ENCODE measurements at regions not wholly inside any gene's neighbourhood (a gene's known extent, or its start where the extent isn't known, plus 50 kb on each side); places are given as distances from the start of the nearest gene placed in this dataset.

- Histone ChIP-seq H3K9me3 (replicated peaks in 1 of 2; ENCODE audit: control insufficient read depth in 1 of 2, insufficient read depth in 1 of 2, low read length in 2 of 2) (no peaks in the 10 kb centered on the region), H3K4me3 (replicated peaks in 1 of 3; ENCODE audit: low read depth in 2 of 3, low read length in 3 of 3) (no peak overlapping the region), H3K4me2 (replicated peaks; ENCODE audit: extremely low read depth, low read length, poor library complexity, severe bottlenecking) (no peak overlapping the region), H3K9ac (ENCODE audit: insufficient read depth, low read length, poor library complexity, severe bottlenecking) (no peak overlapping the region), H3K27ac (ENCODE audit: low read depth in 1 of 2, low read length in 2 of 2) (no peak overlapping the region), H4K20me1 (ENCODE audit: insufficient read depth, low read length) (no peaks in the 10 kb centered on the region), H3K36me3 (replicated peaks in 1 of 2; ENCODE audit: control insufficient read depth in 1 of 2, insufficient read depth in 2 of 2, low read length in 2 of 2) (no peaks in the 10 kb centered on the region), H3K27me3 (ENCODE audit: control insufficient read depth in 2 of 2, insufficient read depth in 2 of 2, low read length in 2 of 2) (no peaks in the 10 kb centered on the region), H2AFZ (ENCODE audit: insufficient read depth, low read depth, low read length, poor library complexity, severe bottlenecking) (no peak overlapping the region), H3K79me2 (ENCODE audit: insufficient read depth, low read length) (no peaks in the 10 kb centered on the region), H3K4me1 (ENCODE audit: control insufficient read depth in 1 of 2, insufficient read depth in 2 of 2, low read length in 2 of 2) (no peaks in the 10 kb centered on the region)
- H3K27ac Mint-ChIP-seq = no peak overlapping the region
- TF ChIP-seq, protein P1, sequence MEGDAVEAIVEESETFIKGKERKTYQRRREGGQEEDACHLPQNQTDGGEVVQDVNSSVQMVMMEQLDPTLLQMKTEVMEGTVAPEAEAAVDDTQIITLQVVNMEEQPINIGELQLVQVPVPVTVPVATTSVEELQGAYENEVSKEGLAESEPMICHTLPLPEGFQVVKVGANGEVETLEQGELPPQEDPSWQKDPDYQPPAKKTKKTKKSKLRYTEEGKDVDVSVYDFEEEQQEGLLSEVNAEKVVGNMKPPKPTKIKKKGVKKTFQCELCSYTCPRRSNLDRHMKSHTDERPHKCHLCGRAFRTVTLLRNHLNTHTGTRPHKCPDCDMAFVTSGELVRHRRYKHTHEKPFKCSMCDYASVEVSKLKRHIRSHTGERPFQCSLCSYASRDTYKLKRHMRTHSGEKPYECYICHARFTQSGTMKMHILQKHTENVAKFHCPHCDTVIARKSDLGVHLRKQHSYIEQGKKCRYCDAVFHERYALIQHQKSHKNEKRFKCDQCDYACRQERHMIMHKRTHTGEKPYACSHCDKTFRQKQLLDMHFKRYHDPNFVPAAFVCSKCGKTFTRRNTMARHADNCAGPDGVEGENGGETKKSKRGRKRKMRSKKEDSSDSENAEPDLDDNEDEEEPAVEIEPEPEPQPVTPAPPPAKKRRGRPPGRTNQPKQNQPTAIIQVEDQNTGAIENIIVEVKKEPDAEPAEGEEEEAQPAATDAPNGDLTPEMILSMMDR (IDR thresholded peaks at IDR 0.05) = no peak
- no peaks in the 10 kb centered on the region for H3K36me3 Mint-ChIP-seq
- peaks cover 0 to 3% (median 0%) of the 10 kb centered on the region in 7 donors for H3K9me3 Mint-ChIP-seq
- intact Hi-C loops (cut with micrococcal nuclease) = no loop called here
- no peaks in the 10 kb centered on the region for H3K4me1 Mint-ChIP-seq
- no peak overlapping the region for H3K4me3 Mint-ChIP-seq
- H3K27me3 Mint-ChIP-seq (ENCODE audit: low read depth in 3 of 3) = peaks cover 0 to 1% (median 0%) of the 10 kb centered on the region in 3 donors
- DNase-seq = no peak
These were observed 273.4 kb upstream of the PLD5 start for GRCh38 chr1:242797856-242798255.

- Mint-ChIP-seq H3K9me3 (peaks cover 0 to 4% (median 2%) of the 10 kb centered on the region in 7 donors), H3K4me3 (no peak overlapping the region), H3K27me3 (ENCODE audit: low read depth in 3 of 3) (peaks cover 2 to 5% (median 2%) of the 10 kb centered on the region in 3 donors), H3K36me3 (no peaks in the 10 kb centered on the region), H3K4me1 (no peaks in the 10 kb centered on the region), H3K27ac (no peak overlapping the region)
- H3K79me2 ChIP-seq (ENCODE audit: insufficient read depth, low read length) = no peaks in the 10 kb centered on the region
- no peaks in the 10 kb centered on the region for H3K36me3 ChIP-seq (replicated peaks in 1 of 2; ENCODE audit: control insufficient read depth in 1 of 2, insufficient read depth in 2 of 2, low read length in 2 of 2)
- intact Hi-C loops (cut with micrococcal nuclease) = no loop called here
- no peak overlapping the region for H2AFZ ChIP-seq (ENCODE audit: insufficient read depth, low read depth, low read length, poor library complexity, severe bottlenecking)
- H3K27ac ChIP-seq (ENCODE audit: low read depth in 1 of 2, low read length in 2 of 2) = no peak overlapping the region
- DNase-seq = no peak
- H4K20me1 ChIP-seq (ENCODE audit: insufficient read depth, low read length) = no peaks in the 10 kb centered on the region
- H3K9ac ChIP-seq (ENCODE audit: insufficient read depth, low read length, poor library complexity, severe bottlenecking) = no peak overlapping the region
- no peak overlapping the region for H3K4me2 ChIP-seq (replicated peaks; ENCODE audit: extremely low read depth, low read length, poor library complexity, severe bottlenecking)
- TF ChIP-seq, protein P1 (IDR thresholded peaks at IDR 0.05) = no peak
- no peaks in the 10 kb centered on the region for H3K4me1 ChIP-seq (ENCODE audit: control insufficient read depth in 1 of 2, insufficient read depth in 2 of 2, low read length in 2 of 2)
- no peaks in the 10 kb centered on the region for H3K9me3 ChIP-seq (replicated peaks in 1 of 2; ENCODE audit: control insufficient read depth in 1 of 2, insufficient read depth in 1 of 2, low read length in 2 of 2)
- H3K4me3 ChIP-seq (replicated peaks in 1 of 3; ENCODE audit: low read depth in 2 of 3, low read length in 3 of 3) = no peak overlapping the region
- H3K27me3 ChIP-seq (ENCODE audit: control insufficient read depth in 2 of 2, insufficient read depth in 2 of 2, low read length in 2 of 2) = no peaks in the 10 kb centered on the region
- no CpG with 5 or more reads among the region's 2 CpGs for WGBS (ENCODE audit: insufficient coverage)
These were observed 264.3 kb upstream of the PLD5 start for GRCh38 chr1:242788771-242789170.

Data from CD14-positive monocyte (primary cell).